Gastroesophageal sphincter (tissue), 3 donors: ENCODE measurements at regions not wholly inside any gene's neighbourhood (a gene's known extent, or its start where the extent isn't known, plus 50 kb on each side); places are given as distances from the start of the nearest gene placed in this dataset.

ENCODE experiments used
- EP300 ChIP-seq: sonication (generic); formaldehyde crosslinking; IDR thresholded peaks from one replicate; pipeline ENCODE4 v1.6.1; 2017; ENCODE audit warnings: antibody characterized with exemption, mild to moderate bottlenecking
- POLR2A ChIP-seq, 2 donors: fragments of 450-650 bp; IDR thresholded peaks; one replicate each; pipeline ENCODE4 v1.6.1; 2017; ENCODE audit warnings: antibody characterized with exemption in 2 of 2, mild to moderate bottlenecking in 2 of 2, moderate library complexity in 1 of 2
- POLR2AphosphoS5 ChIP-seq: sonication (generic); formaldehyde crosslinking; IDR thresholded peaks from one replicate; pipeline ENCODE4 v1.6.1; 2017; ENCODE audit warnings: antibody characterized with exemption
- TF ChIP-seq, protein P1 (sequence below), 4 experiments: fragments of 200-600 bp in 2 of 4; fragments of 450-650 bp in 2 of 4; sonication (generic) in 1 of 4; IDR thresholded peaks; one replicate each; pipeline ENCODE4 v1.5.1; 2017 to 2019; ENCODE audit warnings: antibody characterized with exemption in 4 of 4, mild to moderate bottlenecking in 2 of 4, moderate library complexity in 2 of 4

DNA sequence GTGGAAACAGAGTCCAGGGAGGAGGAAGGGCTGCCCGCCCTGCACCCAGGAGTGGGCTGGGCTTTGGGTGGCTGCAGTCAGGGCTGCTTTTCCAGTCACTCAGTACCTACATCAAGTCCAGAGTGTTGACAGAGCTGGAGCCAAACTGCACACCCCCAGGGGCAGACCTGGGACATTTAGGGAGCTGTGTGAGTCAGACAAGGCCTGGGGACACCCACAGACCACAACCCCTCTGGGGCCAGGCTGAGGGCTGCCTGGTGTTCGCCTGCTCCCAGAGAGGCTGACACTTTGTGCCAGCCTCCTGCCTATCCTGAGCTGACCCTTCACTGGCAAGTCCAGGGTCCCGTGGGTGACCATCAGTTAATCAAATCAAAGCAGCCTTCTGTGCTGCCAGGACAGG lies 240.0 kb downstream of the BCOR start:
- TF ChIP-seq POLR2AphosphoS5 = no peak
- TF ChIP-seq, protein P1, sequence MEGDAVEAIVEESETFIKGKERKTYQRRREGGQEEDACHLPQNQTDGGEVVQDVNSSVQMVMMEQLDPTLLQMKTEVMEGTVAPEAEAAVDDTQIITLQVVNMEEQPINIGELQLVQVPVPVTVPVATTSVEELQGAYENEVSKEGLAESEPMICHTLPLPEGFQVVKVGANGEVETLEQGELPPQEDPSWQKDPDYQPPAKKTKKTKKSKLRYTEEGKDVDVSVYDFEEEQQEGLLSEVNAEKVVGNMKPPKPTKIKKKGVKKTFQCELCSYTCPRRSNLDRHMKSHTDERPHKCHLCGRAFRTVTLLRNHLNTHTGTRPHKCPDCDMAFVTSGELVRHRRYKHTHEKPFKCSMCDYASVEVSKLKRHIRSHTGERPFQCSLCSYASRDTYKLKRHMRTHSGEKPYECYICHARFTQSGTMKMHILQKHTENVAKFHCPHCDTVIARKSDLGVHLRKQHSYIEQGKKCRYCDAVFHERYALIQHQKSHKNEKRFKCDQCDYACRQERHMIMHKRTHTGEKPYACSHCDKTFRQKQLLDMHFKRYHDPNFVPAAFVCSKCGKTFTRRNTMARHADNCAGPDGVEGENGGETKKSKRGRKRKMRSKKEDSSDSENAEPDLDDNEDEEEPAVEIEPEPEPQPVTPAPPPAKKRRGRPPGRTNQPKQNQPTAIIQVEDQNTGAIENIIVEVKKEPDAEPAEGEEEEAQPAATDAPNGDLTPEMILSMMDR (IDR thresholded peaks at IDR 0.05) = no peak
- TF ChIP-seq EP300 = no peak
- TF ChIP-seq POLR2A (IDR thresholded peaks at IDR 0.05) = no peak
